Neural cell (in vitro differentiated cells): ENCODE measurements at regions not wholly inside any gene's neighbourhood (a gene's known extent, or its start where the extent isn't known, plus 50 kb on each side); places are given as distances from the start of the nearest gene placed in this dataset.
"Not testable (repeated sequence)": the region's sequence is repeated elsewhere in the genome, so short reads cannot be mapped to it uniquely, and the experiment has no call there.

ENCODE experiments used
- H2AFZ ChIP-seq: fragments of 200-600, 300-800 bp; sonication (generic), shearing (Covaris generic); 2 replicates; pipeline ENCODE4 v1.6.0; 2014; ENCODE audit warnings: low read depth, mild to moderate bottlenecking, antibody characterized with exemption, low read length, moderate library complexity
- H3F3A ChIP-seq: fragments of 200-600 bp; shearing (Covaris generic); 2 replicates; pipeline ENCODE4 v1.6.1; 2016; ENCODE audit warnings: mild to moderate bottlenecking, moderate library complexity, mixed read lengths, antibody characterized with exemption, low read length; ENCODE audit not compliant: insufficient read depth, poor library complexity, severe bottlenecking
- H3K27ac ChIP-seq: fragments of 200-600, 300-800 bp; sonication (generic), shearing (Covaris generic); 2 replicates; pipeline ENCODE4 v1.5.1; 2014; ENCODE audit warnings: mild to moderate bottlenecking, low read length, moderate library complexity
- H3K27me3 ChIP-seq: fragments of 300-800, 200-600 bp; sonication (generic), shearing (Covaris generic); 2 replicates; pipeline ENCODE4 v1.6.0; 2014; ENCODE audit warnings: mild to moderate bottlenecking, low read depth, low read length, moderate library complexity; ENCODE audit not compliant: insufficient read depth
- H3K36me3 ChIP-seq: fragments of 300-800, 200-600 bp; sonication (generic), shearing (Covaris generic); 2 replicates; pipeline ENCODE4 v1.5.1; 2014; ENCODE audit warnings: mild to moderate bottlenecking, antibody characterized with exemption, low read length, moderate library complexity; ENCODE audit not compliant: insufficient read depth
- H3K4me2 ChIP-seq: fragments of 300-800, 200-600 bp; sonication (generic), shearing (Covaris generic); 2 replicates; pipeline ENCODE4 v1.6.0; 2014; ENCODE audit warnings: mild to moderate bottlenecking, low read length
- H3K4me3 ChIP-seq: fragments of 300-800, 200-600 bp; sonication (generic), shearing (Covaris generic); 2 replicates; pipeline ENCODE4 v1.5.1; 2014; ENCODE audit warnings: mild to moderate bottlenecking, low read length, moderate library complexity
- H3K79me2 ChIP-seq: fragments of 200-600 bp; shearing (Covaris generic); replicated peaks from 2 replicates; pipeline ENCODE4 v1.6.0; 2014; ENCODE audit warnings: mild to moderate bottlenecking, low read length, moderate library complexity; ENCODE audit not compliant: insufficient read depth
- H3K9ac ChIP-seq: fragments of 300-800, 200-600 bp; sonication (generic), shearing (Covaris generic); 2 replicates; pipeline ENCODE4 v1.6.1; 2016; ENCODE audit warnings: mild to moderate bottlenecking, low read length, mixed read lengths
- H3K9me2 ChIP-seq: fragments of 200-600 bp; shearing (Covaris generic); 2 replicates; pipeline ENCODE4 v1.6.1; 2016; ENCODE audit warnings: mild to moderate bottlenecking, low read length, mixed read lengths; ENCODE audit not compliant: insufficient read depth
- H3K9me3 ChIP-seq: fragments of 200-600, 300-800 bp; sonication (generic), shearing (Covaris generic); 2 replicates; pipeline ENCODE4 v1.6.1; 2016; ENCODE audit warnings: mild to moderate bottlenecking, mixed run types, low read length, moderate library complexity, mixed read lengths
- H4K20me1 ChIP-seq: fragments of 200-600 bp; shearing (Covaris generic); 2 replicates; pipeline ENCODE4 v1.6.1; 2016; ENCODE audit warnings: mild to moderate bottlenecking, mixed run types; ENCODE audit not compliant: insufficient read depth
- EP300 ChIP-seq: fragments of 450-650 bp; conservative IDR thresholded peaks from 2 replicates; pipeline ENCODE4 v1.6.1; 2014; ENCODE audit warnings: antibody characterized with exemption, mild to moderate bottlenecking, moderate library complexity; ENCODE audit not compliant: poor library complexity, severe bottlenecking
- EZH2 ChIP-seq: fragments of 200-600, 300-800 bp; shearing (Covaris generic), sonication (generic); IDR thresholded peaks from 2 replicates; pipeline ENCODE4 v1.6.1; 2014; ENCODE audit warnings: antibody characterized with exemption, low read length, borderline replicate concordance, mild to moderate bottlenecking; ENCODE audit not compliant: insufficient read depth, poor library complexity, severe bottlenecking
- POLR2AphosphoS5 ChIP-seq: IDR thresholded peaks from 2 replicates; pipeline ENCODE4 v1.6.1; 2012

DNA sequence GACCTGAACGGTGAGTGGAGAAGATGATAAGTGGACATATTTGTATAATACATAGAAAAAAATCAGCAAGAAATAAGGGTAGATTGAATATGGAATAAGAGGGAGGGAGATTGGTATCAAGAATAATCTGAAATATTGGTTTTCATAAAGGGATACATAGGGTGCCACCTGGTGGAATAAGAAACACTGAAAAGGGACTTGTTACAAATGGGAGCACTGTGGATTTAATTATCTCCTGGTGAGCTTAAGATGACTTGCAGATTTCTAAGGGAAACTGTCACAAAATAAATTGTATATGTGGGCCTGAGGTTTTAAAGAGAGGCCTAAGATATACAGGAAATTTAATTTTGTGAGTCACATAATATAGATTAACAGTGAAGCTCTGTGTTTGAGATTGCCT is 1403.5 kb upstream of the CDH18 start:
- Histone ChIP-seq H4K20me1 (no peaks in the 10 kb centered on the region), H3F3A (no peaks in the 10 kb centered on the region), H3K27me3 (no peaks in the 10 kb centered on the region), H3K4me3 (no peak overlapping the region), H3K9me3 (no peaks in the 10 kb centered on the region), H3K36me3 (no peaks in the 10 kb centered on the region), H3K4me2 (no peak overlapping the region), H3K9ac (no peak overlapping the region), H3K27ac (no peak overlapping the region), H3K79me2 (no peaks in the 10 kb centered on the region), H3K9me2 (no peaks in the 10 kb centered on the region), H2AFZ (no peak overlapping the region)
- TF ChIP-seq EZH2 (no peak), POLR2AphosphoS5 (no peak), EP300 (no peak)

DNA sequence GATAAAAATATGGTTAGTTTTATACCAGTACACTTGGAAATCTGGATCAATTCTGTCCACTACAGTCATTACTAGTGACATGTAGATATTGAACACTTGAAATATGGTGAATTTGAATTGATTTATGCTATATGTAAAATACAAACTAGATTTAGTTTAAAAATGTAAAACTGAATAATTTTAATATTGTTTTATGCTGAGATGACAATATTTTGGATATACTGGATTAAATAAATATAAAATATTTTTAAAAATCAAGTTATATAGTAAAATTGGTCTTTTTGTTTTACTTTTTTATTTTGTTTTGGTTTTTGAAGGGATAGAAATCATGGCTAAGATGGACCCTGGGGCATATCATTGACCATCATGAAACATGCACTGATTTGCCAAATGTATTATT is 1372.8 kb upstream of the CDH18 start:
- H3K9ac ChIP-seq, H3F3A ChIP-seq, H3K9me2 ChIP-seq, H3K4me2 ChIP-seq, H3K27me3 ChIP-seq, H3K9me3 ChIP-seq, H4K20me1 ChIP-seq, H3K27ac ChIP-seq, H2AFZ ChIP-seq, H3K36me3 ChIP-seq, H3K4me3 ChIP-seq, H3K79me2 ChIP-seq: not testable (repeated sequence)

DNA sequence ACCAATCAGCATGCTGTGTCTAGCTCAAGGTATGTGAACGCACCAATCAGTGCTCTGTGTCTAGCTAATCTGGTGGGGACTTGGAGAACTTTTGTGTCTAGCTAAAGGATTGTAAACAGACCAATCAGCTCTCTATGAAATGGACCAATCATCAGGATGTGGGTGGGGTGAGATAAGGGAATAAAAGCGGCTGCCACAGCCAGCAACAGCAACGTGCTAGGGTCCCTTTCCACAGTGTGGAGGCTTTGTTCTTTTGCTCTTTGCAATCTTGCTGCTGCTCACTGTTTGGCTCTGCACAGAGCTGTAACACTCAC is 1353.9 kb upstream of the CDH18 start:
- not testable (repeated sequence) for H3K4me3 ChIP-seq, H3K27ac ChIP-seq, H2AFZ ChIP-seq, H3K79me2 ChIP-seq, H3K36me3 ChIP-seq, H3K9me2 ChIP-seq, H3F3A ChIP-seq, H3K4me2 ChIP-seq, H3K27me3 ChIP-seq, H4K20me1 ChIP-seq, H3K9ac ChIP-seq, H3K9me3 ChIP-seq

DNA sequence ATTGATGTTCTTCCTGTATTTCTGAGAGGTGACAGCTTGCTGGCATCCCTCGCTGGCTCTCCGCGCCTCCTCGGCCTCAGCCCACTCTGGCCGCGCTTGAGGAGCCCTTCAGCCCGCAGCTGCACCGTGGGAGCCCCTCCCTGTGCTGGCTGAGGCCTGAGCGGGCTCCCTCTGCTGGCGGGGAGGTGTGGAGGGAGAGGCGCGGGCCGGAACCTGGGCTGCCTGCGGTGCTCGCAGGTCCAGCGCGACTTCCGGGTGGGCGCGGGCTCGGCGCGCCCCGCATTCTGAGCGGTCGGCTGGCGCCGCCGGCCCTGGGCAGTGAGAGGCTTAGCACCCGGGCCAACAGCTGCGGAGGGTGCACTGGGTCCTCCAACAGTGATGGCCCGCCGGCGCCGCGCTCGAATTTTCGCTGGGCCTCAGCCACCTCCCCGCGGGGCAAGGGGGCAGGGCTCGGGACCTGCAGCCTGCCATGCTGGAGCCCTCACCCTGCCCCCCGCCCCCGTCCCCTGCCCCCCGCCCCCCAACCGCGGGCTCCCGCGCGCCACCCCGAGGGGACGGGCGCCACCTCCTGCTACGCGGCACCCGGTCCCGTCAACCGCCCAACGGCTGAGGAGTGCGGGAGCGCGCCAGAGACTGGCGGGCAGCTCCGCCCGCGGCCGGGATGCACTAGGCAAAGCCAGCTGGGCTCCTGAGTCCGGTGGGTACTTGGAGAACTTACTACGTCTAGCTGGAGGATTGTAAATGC is 1353.4 kb upstream of the CDH18 start:
- not testable (repeated sequence) for H3F3A ChIP-seq, H3K9ac ChIP-seq, H3K27me3 ChIP-seq, H3K9me2 ChIP-seq, H3K4me2 ChIP-seq, H4K20me1 ChIP-seq, H2AFZ ChIP-seq, H3K36me3 ChIP-seq, H3K4me3 ChIP-seq, H3K79me2 ChIP-seq, H3K9me3 ChIP-seq, H3K27ac ChIP-seq

DNA sequence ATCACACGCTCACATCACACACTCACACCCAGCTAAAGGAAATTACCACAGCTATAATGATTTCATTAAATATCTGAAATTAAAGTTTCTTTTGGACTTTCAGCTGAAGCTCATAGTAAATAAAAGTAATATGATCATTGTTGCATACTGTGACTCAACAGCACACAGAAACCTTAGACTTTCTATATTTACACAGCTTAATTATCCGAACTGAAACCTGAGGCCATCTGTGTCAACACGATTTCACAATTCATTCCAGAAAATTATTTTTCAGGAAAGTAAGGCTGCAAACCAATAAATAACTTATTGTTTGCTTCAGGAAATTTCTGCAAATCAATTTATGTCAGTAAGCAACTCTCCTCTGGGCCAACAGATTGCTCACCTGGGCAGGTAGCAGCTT is 1352.2 kb upstream of the CDH18 start:
- not testable (repeated sequence) for H3K36me3 ChIP-seq, H3K4me3 ChIP-seq, H2AFZ ChIP-seq, H3K27me3 ChIP-seq, H4K20me1 ChIP-seq, H3K4me2 ChIP-seq, H3K9me2 ChIP-seq, H3F3A ChIP-seq, H3K27ac ChIP-seq, H3K9me3 ChIP-seq, H3K9ac ChIP-seq, H3K79me2 ChIP-seq

DNA sequence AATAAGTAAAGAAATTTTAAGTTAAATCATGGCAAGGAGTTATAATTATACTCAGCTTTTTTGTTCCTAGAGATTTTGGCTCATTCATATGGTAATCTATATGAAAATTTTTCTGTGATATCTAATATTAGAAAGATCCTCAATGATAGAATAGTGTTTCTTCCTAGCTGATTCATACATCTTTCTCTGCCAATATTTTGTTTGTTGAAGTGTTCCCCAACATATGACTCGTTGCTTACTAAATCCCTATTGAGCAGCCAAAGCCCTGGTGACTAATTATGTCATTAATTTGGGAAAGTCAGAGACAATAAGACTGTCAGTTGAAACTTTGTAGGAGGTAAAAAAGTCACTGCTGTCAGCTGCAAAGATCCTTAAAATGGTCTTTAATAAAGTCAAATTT is 1348.5 kb upstream of the CDH18 start:
- not testable (repeated sequence) for H3F3A ChIP-seq, H4K20me1 ChIP-seq, H3K79me2 ChIP-seq, H3K9ac ChIP-seq, H3K27ac ChIP-seq, H3K9me2 ChIP-seq, H3K9me3 ChIP-seq, H3K4me2 ChIP-seq, H3K27me3 ChIP-seq, H3K36me3 ChIP-seq, H2AFZ ChIP-seq, H3K4me3 ChIP-seq

DNA sequence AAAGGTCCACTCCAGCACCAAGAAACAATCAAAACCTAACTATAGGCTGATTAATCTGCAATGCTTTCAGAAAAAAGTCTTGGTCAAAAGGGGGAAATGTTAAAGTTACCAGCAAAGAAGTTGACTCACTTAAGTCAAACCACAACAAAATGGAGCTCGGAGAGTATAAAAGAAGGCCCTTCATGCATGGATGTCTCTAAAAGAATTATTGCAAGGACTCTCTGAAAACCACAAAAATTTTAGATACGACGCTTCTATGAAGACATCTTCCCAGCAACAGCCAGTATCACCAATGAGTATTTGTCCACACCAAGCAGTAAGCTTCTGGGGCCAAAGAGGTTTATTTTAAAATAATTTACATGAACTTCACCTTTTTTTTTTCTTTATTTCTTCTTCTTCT is 1327.4 kb upstream of the CDH18 start:
- not testable (repeated sequence) for H2AFZ ChIP-seq, H3K27ac ChIP-seq, H3K27me3 ChIP-seq, H3K4me2 ChIP-seq, H3K9me3 ChIP-seq, H3K9me2 ChIP-seq, H3K79me2 ChIP-seq, H4K20me1 ChIP-seq, H3K9ac ChIP-seq, H3K36me3 ChIP-seq, H3F3A ChIP-seq, H3K4me3 ChIP-seq

DNA sequence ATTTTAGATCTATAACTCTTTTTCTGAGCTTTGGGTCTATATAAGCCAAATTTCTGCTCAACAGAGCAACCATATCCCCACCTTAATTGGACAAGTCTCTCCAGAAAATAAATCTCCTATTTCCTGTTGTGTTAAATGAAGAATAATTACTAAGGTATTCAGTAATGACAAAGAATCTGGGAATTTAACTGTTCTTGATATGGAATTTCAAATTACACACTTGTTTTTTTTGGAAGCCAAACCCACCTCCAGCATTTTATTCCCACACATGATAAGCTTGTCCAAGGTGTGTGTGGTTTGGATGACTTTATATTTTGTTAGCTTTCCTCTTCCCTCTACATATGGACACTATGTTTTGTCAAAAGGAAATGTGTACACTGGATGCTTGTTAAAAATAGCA is 1313.2 kb upstream of the CDH18 start:
- H2AFZ ChIP-seq, H3F3A ChIP-seq, H3K4me2 ChIP-seq, H3K4me3 ChIP-seq, H3K27me3 ChIP-seq, H4K20me1 ChIP-seq, H3K9me2 ChIP-seq, H3K36me3 ChIP-seq, H3K9ac ChIP-seq, H3K79me2 ChIP-seq, H3K9me3 ChIP-seq, H3K27ac ChIP-seq: not testable (repeated sequence)
